ENCODE measurements at regions not wholly inside any gene's neighbourhood (a gene's known extent, or its start where the extent isn't known, plus 50 kb on each side); places are given as distances from the start of the nearest gene placed in this dataset.
"Not testable (repeated sequence)": the region's sequence is repeated elsewhere in the genome, so short reads cannot be mapped to it uniquely, and the experiment has no call there.

- DNase-seq (ENCODE audit: low read depth): not testable (repeated sequence)
Measured at GRCh38 chr10:45056806-45057205, 56.1 kb downstream of the ZNF22 start.

- DNase-seq (ENCODE audit: low read depth): no peak
Measured at GRCh38 chr10:45058580-45058979, 57.9 kb downstream of the ZNF22 start.

GRCh38 chr10:45058992-45059561 lies 58.4 kb downstream of the ZNF22 start:
- no peak for DNase-seq (ENCODE audit: low read depth)

GRCh38 chr10:45059632-45060031 lies 58.9 kb downstream of the ZNF22 start:
- DNase-seq (ENCODE audit: low read depth): no peak

- DNase-seq (ENCODE audit: low read depth): no peak
Measured at GRCh38 chr10:45061982-45062381, 61.3 kb downstream of the ZNF22 start.

- no peak for DNase-seq (ENCODE audit: low read depth)
Measured at GRCh38 chr10:45063591-45064231, 63.0 kb downstream of the ZNF22 start.

- DNase-seq (ENCODE audit: low read depth): no peak
Measured at GRCh38 chr10:45064998-45065397, 64.3 kb downstream of the ZNF22 start.

GRCh38 chr10:45071043-45071813 lies 70.5 kb downstream of the ZNF22 start:
- no peak for DNase-seq (ENCODE audit: low read depth)

GRCh38 chr10:45075216-45075615 lies 74.5 kb downstream of the ZNF22 start:
- DNase-seq (ENCODE audit: low read depth): no peak

- no peak for DNase-seq (ENCODE audit: low read depth)
Measured at GRCh38 chr10:45075826-45076380, 75.2 kb downstream of the ZNF22 start.

- DNase-seq (ENCODE audit: low read depth): no peak
Measured at GRCh38 chr10:45076891-45077290, 76.2 kb downstream of the ZNF22 start.

- DNase-seq (ENCODE audit: low read depth): no peak
Measured at GRCh38 chr10:45080331-45080730, 79.6 kb downstream of the ZNF22 start.

- DNase-seq (ENCODE audit: low read depth): no peak
Measured at GRCh38 chr10:45082176-45082575, 81.5 kb downstream of the ZNF22 start.

- no peak for DNase-seq (ENCODE audit: low read depth)
Measured at GRCh38 chr10:45091968-45092367, 91.2 kb downstream of the ZNF22 start.

- no peak for DNase-seq (ENCODE audit: low read depth)
Measured at GRCh38 chr10:45093945-45094344, 93.2 kb downstream of the ZNF22 start.

- no peak for DNase-seq (ENCODE audit: low read depth)
Measured at GRCh38 chr10:45095286-45095685, 94.6 kb downstream of the ZNF22 start.

GRCh38 chr10:45096001-45096400 lies 95.3 kb downstream of the ZNF22 start:
- DNase-seq (ENCODE audit: low read depth): no peak

GRCh38 chr10:45100429-45100828 lies 99.7 kb downstream of the ZNF22 start:
- DNase-seq (ENCODE audit: low read depth): no peak

- no peak for DNase-seq (ENCODE audit: low read depth)
Measured at GRCh38 chr10:45104674-45105073, 104.0 kb downstream of the ZNF22 start.

- DNase-seq (ENCODE audit: low read depth): not testable (repeated sequence)
Measured at GRCh38 chr10:45105309-45105708, 104.6 kb downstream of the ZNF22 start.

GRCh38 chr10:45106236-45106856 lies 105.6 kb downstream of the ZNF22 start:
- no peak for DNase-seq (ENCODE audit: low read depth)

GRCh38 chr10:45111509-45111908 lies 110.8 kb downstream of the ZNF22 start:
- DNase-seq (ENCODE audit: low read depth): no peak

- DNase-seq (ENCODE audit: low read depth): not testable (repeated sequence)
Measured at GRCh38 chr10:45117940-45118339, 117.2 kb downstream of the ZNF22 start.
